NCI-H2107 treated with DMSO at 0.1 percent for 48 hours (cell line): ENCODE measurements at regions not wholly inside any gene's neighbourhood (a gene's known extent, or its start where the extent isn't known, plus 50 kb on each side); places are given as distances from the start of the nearest gene placed in this dataset.

ENCODE experiments used
- DNase-seq: peaks from one replicate; lab custom pipeline; 2025; ENCODE audit not compliant: unreplicated experiment; lab: John Stamatoyannopoulos, UW

GRCh38 chr16:26189536-26189935, 497.8 kb downstream of the HS3ST4 start:
- DNase-seq: no peak

- DNase-seq: no peak
Measured at GRCh38 chr16:26194526-26194925, 502.8 kb downstream of the HS3ST4 start.

GRCh38 chr16:26195225-26195624, 503.5 kb downstream of the HS3ST4 start:
- no peak for DNase-seq

- peak; percentile 10 for DNase-seq
Measured at GRCh38 chr16:26196310-26196709, 504.6 kb downstream of the HS3ST4 start.

- DNase-seq: no peak
Measured at GRCh38 chr16:26196802-26197201, 505.0 kb downstream of the HS3ST4 start.

DNA sequence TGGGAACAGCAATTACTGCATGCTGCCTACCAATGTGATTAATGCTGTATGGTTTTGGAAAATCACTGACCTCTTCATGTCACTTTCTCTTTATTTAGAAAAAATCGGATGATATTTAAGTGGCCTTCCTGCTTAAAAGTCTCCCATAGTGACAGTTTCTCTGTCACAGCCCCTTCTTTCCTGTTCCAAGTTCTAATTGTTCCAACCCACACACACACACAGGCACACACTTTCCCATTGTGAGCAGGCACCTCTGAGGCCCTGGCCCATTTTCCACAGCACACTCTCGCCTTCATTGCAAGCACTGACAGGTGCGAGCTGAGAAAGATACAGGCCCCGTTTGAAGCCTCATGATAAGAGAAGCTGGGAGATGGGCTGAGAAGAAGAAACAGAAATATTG, 505.9 kb downstream of the HS3ST4 start:
- DNase-seq: no peak

- no peak for DNase-seq
Measured at GRCh38 chr16:26198221-26198620, 506.5 kb downstream of the HS3ST4 start.

GRCh38 chr16:26204138-26204537, 512.4 kb downstream of the HS3ST4 start:
- DNase-seq: no peak

GRCh38 chr16:26211542-26211941, 519.8 kb downstream of the HS3ST4 start:
- DNase-seq: no peak

DNA sequence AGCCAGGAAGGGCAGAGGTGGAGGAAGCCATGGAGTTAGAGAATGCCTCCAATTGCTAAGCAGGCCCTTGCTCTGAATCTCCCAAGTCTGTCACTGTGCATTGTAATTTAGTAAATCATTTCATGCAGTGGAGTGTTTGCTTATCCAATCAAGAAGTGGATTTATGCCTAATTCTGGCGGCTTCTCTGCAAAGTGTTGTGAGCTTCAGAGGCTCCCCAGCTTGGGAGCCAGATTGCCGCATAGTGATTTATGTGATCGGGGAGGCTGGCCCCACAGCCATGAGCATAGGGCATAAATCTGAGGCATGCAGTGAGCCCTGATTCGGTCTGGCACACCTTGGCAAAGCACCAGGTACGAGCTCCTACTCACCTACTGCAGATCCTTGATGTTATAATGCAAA, 520.8 kb downstream of the HS3ST4 start:
- DNase-seq: no peak

GRCh38 chr16:26214581-26215174, 522.9 kb downstream of the HS3ST4 start:
- no peak for DNase-seq

- no peak for DNase-seq
Measured at GRCh38 chr16:26220894-26221293, 529.1 kb downstream of the HS3ST4 start.

DNA sequence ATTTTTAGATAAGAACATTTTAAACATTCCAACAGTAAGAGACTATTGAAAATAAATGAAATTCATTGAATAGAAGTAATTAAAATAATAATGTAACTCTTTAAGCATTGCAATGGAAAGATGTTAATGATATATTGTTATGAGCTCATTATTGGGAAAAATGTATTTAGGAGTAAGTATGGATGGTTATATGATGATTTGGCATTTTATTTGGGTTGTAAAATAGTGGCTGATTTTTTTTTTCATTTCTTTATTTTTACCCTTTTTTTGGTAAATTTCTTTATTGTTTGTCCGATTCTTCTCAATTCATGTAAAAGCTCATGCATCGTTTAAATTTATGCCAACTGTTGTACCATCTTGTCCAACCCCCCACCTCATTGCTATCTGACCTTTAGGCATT, 539.9 kb downstream of the HS3ST4 start:
- no peak for DNase-seq

DNA sequence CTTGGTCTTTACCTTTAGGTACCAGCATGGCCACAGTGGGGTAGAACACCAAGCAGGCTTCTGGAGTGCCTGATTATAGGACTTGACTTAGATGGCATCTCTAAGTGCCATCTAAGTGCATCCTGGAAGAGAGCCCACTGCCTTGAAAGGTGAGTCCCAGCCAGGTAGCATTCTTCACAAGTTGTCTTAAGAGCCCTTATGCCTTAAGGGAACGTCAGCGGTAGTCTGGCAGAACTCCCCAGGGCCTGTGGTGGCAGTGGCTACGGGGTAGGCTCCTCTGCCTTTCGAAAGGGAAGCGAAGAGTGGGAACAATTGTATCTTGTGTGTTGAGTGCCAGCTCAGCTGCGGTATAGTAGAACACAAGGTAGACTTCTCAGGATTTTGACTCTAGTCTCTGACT, 549.0 kb downstream of the HS3ST4 start:
- DNase-seq: peak; percentile 7

DNA sequence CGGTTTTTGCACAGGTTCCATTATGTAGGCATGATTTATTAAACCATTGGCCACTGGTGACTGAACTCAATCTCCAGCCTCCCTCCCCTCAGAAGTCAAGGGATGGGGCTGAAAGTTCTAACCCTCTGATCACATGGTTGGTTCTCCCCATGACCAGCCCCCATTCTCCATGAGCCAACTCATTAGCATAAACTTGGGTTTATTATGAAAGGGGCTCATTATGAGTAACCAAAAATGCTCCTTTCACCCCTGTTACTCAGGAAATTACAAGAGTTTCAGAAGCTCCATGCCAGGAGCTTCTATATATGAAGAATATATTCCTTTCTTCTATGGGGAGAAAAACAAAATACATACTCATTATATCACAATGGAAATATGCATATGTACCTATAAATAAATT, 555.3 kb downstream of the HS3ST4 start:
- DNase-seq: no peak

- no peak for DNase-seq
Measured at GRCh38 chr16:26252598-26252997, 560.8 kb downstream of the HS3ST4 start.

GRCh38 chr16:26261621-26262020, 569.9 kb downstream of the HS3ST4 start:
- DNase-seq: no peak

- peak; percentile 48 for DNase-seq
Measured at GRCh38 chr16:26263406-26263805, 571.6 kb downstream of the HS3ST4 start.

- DNase-seq: no peak
Measured at GRCh38 chr16:26267641-26268040, 575.9 kb downstream of the HS3ST4 start.

DNA sequence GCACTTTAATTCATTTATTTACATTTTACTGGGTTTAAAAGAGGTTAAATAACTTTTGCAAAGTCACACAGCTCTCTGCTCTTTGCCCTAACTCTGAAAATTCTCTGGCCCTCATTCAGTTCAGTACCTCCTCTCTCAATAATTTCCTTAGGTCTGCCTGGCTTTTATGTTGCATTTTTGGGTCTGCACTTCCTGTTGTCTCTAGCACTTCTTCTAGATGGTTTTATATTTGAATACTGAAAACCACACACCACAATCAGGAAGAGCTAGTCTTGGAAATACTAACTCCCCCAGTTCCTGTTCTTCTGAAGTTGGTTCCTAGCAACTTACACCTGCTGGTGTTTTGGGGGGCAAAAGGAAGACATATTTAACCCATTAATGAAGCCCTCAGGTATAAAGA, 577.9 kb downstream of the HS3ST4 start:
- no peak for DNase-seq

GRCh38 chr16:26273607-26274006, 581.8 kb downstream of the HS3ST4 start:
- no peak for DNase-seq

GRCh38 chr16:26275021-26275590, 583.3 kb downstream of the HS3ST4 start:
- no peak for DNase-seq

- DNase-seq: no peak
Measured at GRCh38 chr16:26276289-26276688, 584.5 kb downstream of the HS3ST4 start.
